Neural progenitor cell (in vitro differentiated cells): ENCODE measurements at regions not wholly inside any gene's neighbourhood (a gene's known extent, or its start where the extent isn't known, plus 50 kb on each side); places are given as distances from the start of the nearest gene placed in this dataset.

Experiments used
- CTCF ChIP-seq: fragments of 200-600 bp; sonication (generic); IDR thresholded peaks from 2 replicates; pipeline ENCODE4 v1.5.1; 2017; ENCODE audit warnings: antibody characterized with exemption, mild to moderate bottlenecking
- EZH2 ChIP-seq: fragments of 200-600 bp; sonication (generic); IDR thresholded peaks from 2 replicates; pipeline ENCODE4 v1.6.1; 2017; ENCODE audit warnings: antibody characterized with exemption, mild to moderate bottlenecking, moderate library complexity
- EZH2phosphoT487 ChIP-seq: fragments of 200-600 bp; sonication (generic); IDR thresholded peaks from 2 replicates; pipeline ENCODE4 v1.6.1; 2017; ENCODE audit warnings: antibody characterized with exemption

GRCh38 chr11:21769188-21769587 is 423.7 kb upstream of the ANO5 start:
- TF ChIP-seq CTCF (no peak), EZH2phosphoT487 (no peak), EZH2 (no peak)
